ENCODE measurements at regions not wholly inside any gene's neighbourhood (a gene's known extent, or its start where the extent isn't known, plus 50 kb on each side); places are given as distances from the start of the nearest gene placed in this dataset.

DNA sequence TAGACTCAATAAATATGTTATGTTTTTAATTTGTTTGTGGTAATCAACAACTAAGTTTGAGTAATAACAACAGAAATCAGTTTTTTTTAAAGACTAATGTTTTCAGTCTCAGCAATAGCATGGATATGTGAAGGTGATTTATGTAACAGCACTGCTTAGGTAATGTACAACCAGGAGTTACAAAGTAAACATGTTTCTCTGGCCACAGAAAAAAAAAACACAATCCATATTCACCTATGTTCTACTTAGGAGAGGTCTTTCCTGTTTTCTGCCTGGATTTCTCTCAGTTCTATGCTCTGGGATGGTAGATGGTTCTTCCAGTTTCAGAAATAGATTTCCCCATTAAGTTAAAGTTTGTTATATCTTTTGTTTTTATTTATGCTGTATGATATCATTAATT, 579.4 kb downstream of the SI start:
- H3K4me3 ChIP-seq = no peak overlapping the region
- no peaks in the 10 kb centered on the region for H3K27me3 ChIP-seq
- peaks cover 0 to 2% of the 10 kb centered on the region in 2 donors for H3K9me3 ChIP-seq
- intact Hi-C loops (cut with DNase I) = no loop called here
- TF ChIP-seq, protein P1, sequence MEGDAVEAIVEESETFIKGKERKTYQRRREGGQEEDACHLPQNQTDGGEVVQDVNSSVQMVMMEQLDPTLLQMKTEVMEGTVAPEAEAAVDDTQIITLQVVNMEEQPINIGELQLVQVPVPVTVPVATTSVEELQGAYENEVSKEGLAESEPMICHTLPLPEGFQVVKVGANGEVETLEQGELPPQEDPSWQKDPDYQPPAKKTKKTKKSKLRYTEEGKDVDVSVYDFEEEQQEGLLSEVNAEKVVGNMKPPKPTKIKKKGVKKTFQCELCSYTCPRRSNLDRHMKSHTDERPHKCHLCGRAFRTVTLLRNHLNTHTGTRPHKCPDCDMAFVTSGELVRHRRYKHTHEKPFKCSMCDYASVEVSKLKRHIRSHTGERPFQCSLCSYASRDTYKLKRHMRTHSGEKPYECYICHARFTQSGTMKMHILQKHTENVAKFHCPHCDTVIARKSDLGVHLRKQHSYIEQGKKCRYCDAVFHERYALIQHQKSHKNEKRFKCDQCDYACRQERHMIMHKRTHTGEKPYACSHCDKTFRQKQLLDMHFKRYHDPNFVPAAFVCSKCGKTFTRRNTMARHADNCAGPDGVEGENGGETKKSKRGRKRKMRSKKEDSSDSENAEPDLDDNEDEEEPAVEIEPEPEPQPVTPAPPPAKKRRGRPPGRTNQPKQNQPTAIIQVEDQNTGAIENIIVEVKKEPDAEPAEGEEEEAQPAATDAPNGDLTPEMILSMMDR (IDR thresholded peaks at IDR 0.05) = no peak
- no peak overlapping the region for H3K27ac ChIP-seq
- ATAC-seq (no peak), DNase-seq (no peak)
- no peaks in the 10 kb centered on the region for H3K36me3 ChIP-seq
- H3K4me1 ChIP-seq = no peaks in the 10 kb centered on the region

DNA sequence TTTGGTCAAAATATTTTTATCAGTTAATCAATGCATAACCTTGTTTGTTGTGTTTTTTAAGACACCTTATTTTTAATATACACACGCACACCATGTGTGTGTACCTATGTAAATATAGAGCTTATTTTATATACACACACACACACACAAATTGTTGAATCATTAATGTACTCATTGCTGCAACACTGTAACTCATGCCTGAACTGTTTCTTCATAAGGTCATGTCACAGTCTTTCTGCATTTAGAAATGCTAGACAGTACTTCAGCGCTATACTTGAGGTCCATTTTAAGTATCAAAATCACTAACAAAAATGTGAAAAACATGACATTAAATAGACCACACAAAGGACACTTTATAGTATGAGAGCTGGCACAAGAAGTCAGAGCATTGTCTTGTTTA, 589.4 kb downstream of the SI start:
- Histone ChIP-seq H3K9me3 (no peaks in the 10 kb centered on the region), H3K4me3 (no peak overlapping the region), H3K4me1 (no peaks in the 10 kb centered on the region), H3K36me3 (no peaks in the 10 kb centered on the region), H3K27ac (no peak overlapping the region), H3K27me3 (no peaks in the 10 kb centered on the region)
- DNase-seq (no peak), ATAC-seq (no peak)
- intact Hi-C loops (cut with DNase I) = no loop called here
- TF ChIP-seq, protein P1 (IDR thresholded peaks at IDR 0.05) = no peak

DNA sequence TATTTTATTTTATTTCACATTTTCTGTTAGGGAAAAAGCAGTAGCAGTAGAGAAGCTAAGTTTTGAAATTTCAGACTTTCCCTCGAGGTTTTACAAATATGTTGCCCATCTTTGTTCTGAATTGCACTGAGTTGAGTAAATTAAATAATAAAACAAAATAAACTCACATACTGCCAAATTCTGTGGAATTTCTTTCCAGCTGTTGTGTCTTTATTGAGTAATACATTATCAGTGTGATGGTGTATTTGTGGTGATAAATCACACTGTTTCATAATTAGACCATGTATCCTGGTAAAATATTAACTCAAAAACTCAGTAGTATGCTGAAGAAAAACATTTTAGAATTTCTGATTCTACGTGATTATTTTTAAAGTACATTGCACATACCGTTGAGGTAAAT, 592.1 kb downstream of the SI start:
- Histone ChIP-seq H3K4me1 (no peaks in the 10 kb centered on the region), H3K27ac (no peak overlapping the region), H3K9me3 (no peaks in the 10 kb centered on the region), H3K36me3 (no peaks in the 10 kb centered on the region), H3K4me3 (no peak overlapping the region), H3K27me3 (no peaks in the 10 kb centered on the region)
- TF ChIP-seq, protein P1 (IDR thresholded peaks at IDR 0.05) = no peak
- ATAC-seq = no peak
- no peak for DNase-seq
- intact Hi-C loops (cut with DNase I) = no loop called here

DNA sequence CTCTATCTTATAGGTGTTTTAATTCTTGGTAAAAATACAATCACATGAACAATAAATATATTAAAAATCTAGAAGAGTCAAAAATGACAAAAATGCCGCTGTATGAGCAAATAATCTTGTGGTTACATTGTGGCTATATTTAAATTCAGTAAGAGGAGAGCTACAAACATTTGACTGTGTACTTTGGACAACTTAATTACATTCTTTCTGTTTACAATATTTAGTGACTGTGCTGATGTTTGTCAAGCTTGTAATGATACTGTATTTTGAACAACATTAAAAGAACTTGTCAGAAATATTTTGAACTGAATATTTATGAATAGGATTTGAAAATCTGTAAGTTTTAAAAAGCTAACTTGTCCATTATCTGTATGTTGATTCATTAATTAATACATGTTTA, 598.3 kb downstream of the SI start:
- TF ChIP-seq, protein P1 (IDR thresholded peaks at IDR 0.05) = no peak
- H3K27ac ChIP-seq = no peak overlapping the region
- no peaks in the 10 kb centered on the region for H3K4me1 ChIP-seq
- intact Hi-C loops (cut with DNase I) = no loop called here
- no peak for ATAC-seq
- H3K4me3 ChIP-seq = no peak overlapping the region
- H3K27me3 ChIP-seq = no peaks in the 10 kb centered on the region
- H3K36me3 ChIP-seq = no peaks in the 10 kb centered on the region
- peaks cover 0 to 9% of the 10 kb centered on the region in 2 donors for H3K9me3 ChIP-seq
- DNase-seq = no peak

DNA sequence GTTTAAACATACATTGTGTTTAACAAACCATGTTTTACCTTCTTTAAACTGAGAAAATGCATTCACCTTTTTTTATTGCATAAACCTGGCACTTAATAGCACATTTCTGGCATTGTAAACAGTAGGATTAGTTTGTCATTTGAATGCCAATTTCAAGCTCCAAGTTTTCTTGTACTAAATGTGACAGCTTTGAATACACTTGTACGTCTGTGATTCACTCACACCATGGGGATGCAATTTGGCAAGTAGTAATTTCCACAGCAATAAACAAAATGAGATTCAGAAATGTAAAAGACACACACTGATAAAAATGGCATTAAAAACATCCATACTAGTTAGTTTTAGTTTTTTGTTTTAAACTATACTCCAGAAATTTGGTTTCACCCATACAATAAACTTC, 598.9 kb downstream of the SI start:
- H3K27ac ChIP-seq = no peak overlapping the region
- no peak overlapping the region for H3K4me3 ChIP-seq
- DNase-seq (no peak), ATAC-seq (no peak)
- intact Hi-C loops (cut with DNase I) = no loop called here
- no peaks in the 10 kb centered on the region for H3K36me3 ChIP-seq
- TF ChIP-seq, protein P1 (IDR thresholded peaks at IDR 0.05) = no peak
- no peaks in the 10 kb centered on the region for H3K27me3 ChIP-seq
- peaks cover 0 to 9% of the 10 kb centered on the region in 2 donors for H3K9me3 ChIP-seq
- no peaks in the 10 kb centered on the region for H3K4me1 ChIP-seq

Data from left lung (tissue), 4 donors.